ENCODE measurements at regions not wholly inside any gene's neighbourhood (a gene's known extent, or its start where the extent isn't known, plus 50 kb on each side); places are given as distances from the start of the nearest gene placed in this dataset.

DNA sequence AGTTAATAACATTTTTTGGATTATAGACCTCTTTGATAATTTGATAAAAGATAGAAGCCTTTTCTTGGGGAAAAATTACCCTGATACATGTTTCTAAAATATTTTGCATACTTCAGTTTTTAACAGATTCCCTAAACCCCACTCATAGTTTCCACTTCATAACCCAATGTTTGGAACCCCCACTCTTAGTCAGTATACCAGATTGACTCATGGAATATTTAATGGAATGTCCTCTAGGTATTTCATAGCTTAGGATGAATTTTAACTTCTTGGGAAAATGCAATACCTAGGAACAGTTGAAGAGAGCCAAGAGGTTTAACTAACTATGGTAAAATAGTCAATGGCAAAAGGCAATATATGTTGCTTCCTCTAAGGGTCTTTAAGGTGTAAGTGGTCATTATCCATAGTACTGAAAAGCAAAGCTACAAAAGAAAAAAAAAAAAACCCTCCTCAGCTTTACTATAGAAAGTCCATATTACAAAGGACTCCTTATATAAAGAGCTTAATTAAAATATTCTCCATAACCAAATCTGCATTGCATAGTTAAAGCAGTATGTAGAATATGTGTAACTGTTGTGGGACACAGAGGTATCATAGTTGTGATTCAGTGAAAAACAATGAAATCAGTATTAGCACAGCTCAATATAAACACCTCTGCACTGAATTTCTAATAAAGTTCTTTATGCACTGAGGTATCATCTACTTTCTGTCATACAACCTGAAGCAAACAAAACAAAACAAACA lies 159.9 kb downstream of the PCDH7 start:
- no peak for DNase-seq

DNA sequence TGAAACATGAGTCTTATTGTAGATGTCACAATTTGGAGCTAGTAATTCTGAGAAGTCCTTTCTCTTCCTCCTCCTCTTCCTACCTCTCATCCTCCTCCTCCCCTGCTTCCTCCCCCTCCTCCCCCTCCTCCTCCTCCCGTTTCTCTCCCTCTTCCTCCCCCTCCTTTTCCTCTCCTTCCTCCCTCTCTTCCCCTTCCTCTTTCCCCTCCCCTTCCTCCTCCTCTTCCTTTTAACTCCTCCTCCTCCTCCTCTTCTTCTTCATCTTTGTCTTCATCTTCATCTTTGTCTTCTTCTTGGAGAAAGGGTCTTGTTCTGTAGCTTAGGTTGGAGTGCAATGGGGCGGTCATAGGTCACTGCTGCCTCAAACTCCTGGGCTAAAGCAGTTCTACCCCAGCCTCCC lies 161.8 kb downstream of the PCDH7 start:
- no peak for DNase-seq

DNA sequence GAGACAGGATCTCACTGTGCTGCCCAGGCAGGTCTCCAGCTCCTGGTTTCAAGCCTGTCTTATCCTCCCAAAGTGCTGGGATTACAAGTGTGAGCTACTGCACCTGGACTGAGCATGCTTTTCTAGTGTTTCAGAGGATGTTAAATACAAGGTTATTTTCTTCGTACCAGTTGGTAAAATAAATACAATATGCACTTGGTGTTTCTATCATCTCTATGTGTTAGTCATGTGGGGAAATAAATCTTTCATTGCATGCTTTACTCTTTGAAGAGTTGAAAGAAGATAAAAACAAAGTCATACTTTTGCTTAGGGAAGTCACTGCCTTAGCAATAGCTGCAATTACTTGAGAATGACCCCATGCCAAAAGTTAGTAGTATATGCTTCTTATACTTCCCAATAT lies 162.3 kb downstream of the PCDH7 start:
- no peak for DNase-seq

DNA sequence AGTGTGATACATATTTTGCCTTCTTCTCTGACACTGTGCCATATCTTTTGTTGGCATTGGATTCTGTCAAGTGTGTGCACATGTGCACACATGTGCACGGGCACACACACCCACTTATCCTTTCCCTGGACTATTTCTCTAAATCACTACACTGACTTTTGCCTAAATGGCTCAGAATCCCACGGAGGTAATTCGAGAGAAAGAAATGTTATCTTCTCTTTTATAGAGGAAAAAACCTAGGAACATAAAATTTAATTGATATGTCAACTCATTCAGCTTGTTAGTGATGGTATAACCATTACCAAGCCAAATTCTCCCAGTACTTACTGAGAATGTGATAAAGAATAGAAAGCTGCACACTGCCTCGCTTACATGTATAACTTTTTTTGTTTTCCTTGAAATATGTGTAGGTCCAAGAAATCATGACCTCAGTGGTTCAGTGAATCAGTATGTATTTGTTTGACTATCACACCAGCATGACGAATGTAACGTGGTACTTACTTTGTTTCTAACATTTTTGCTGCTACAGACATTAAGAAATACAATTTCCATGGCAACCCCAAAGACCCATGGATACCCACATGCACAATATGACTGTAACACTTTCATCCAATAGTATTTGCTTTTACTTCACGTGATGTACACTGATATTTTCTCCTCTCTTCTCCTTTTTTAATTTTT lies 163.0 kb downstream of the PCDH7 start:
- DNase-seq: no peak

DNA sequence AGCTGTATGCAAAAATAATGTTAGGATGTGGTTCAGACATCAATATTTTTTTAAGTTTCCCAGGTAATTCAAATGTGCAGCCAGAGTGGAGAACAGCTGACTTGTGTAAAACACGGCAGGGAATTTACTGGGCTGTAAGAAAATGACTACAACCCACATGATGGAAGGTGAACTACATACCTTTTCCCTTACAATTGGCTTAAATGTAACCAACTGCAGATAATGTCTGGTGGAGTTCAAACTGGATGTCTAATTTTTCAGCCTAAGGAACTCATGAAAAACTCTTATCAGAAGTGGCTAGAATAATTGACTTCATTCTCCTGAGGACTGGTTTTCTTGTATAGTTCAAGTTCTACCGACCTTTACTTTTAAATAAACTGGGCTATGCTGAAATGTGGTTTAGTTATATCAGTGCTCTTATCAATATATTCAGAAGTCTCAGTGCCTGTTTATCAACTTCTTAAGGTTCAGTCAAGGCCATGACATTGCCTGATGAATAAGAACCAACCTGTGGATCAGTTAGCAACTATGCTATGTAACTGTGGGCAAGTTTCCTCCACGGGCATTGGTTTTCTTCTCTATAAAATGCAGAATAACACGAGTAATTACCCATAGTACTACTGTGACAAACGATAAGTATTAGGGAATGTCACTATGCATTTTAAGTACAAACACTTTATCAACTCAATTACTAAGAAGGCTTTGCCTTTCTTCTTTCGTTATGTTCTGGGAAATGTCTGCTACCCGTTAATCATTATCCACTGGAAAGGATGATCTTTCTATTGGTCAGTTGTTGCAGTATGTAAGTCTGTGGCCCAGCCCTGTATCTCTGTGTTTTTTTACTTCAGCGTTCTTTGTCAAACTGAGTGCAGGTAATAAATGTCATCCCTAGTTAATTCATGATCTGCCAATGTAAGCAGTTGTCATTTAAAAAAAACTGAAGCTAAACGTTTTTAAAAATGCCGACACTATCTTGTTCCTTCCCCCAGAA lies 181.6 kb downstream of the PCDH7 start:
- DNase-seq: no peak

DNA sequence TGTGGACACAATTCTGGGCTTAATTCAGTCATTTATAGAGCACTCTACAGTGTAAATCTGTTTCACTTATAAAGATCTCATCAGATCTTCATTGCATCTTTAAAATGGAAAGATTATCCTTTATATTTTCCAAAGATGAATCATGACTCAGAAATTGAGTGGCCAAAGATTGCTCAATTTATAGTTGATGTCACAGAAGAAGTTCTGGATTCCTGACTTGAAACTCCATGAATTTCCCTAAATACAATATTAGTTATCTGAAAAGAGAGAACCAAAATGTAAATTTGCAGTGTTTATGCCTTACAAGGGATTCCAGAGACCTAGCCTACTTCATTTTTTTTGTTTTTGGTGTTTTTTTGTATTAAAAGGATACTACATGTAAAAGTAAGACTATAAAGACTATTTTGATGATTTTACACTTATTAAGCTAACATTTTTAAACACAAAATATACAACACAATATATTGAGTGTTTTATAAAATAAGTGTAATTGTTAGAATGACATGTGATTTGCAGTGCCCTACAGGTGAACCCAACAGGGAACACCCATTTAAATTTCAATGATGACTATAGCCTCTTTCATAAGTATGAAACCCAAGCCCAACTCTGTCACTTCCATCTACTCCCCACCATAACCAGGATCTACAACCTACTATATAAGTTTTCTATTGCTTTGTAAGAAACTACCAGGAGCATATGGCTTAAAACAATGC lies 183.5 kb downstream of the PCDH7 start:
- no peak for DNase-seq

DNA sequence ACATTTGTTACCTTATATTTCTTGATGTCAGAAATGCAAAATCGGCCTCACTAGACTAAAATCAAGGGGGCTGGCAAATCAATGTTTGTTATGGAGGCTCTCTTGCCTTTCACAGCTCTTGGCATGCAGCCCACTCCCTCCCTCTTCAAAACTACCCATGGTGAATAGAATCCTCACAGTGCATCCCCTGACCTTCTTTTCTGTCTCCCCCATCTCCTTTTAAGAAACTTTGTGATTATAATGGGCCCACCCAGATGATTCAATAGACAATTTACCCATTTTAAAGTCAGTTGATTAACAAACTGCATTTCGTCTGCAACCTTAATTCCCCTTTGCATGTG lies 184.0 kb downstream of the PCDH7 start:
- DNase-seq: no peak

DNA sequence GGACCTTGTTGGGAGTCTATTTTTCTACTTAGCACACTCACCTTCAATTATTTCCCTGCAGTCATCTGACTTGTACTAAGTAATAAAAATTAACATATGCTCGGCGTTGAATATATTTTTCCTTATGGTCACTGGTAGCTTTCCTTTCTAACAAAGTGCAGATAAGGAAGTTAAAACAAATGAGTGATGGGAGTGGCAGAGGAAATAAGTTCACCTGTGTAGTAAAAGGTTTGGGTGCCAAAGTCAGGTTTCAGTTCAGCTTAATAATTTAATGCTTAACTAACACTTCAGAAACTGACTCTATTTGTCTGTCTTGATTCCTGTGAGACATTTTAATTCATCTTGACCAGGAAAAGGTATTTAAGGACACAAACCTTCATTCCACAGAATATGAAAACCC lies 184.4 kb downstream of the PCDH7 start:
- no peak for DNase-seq

DNA sequence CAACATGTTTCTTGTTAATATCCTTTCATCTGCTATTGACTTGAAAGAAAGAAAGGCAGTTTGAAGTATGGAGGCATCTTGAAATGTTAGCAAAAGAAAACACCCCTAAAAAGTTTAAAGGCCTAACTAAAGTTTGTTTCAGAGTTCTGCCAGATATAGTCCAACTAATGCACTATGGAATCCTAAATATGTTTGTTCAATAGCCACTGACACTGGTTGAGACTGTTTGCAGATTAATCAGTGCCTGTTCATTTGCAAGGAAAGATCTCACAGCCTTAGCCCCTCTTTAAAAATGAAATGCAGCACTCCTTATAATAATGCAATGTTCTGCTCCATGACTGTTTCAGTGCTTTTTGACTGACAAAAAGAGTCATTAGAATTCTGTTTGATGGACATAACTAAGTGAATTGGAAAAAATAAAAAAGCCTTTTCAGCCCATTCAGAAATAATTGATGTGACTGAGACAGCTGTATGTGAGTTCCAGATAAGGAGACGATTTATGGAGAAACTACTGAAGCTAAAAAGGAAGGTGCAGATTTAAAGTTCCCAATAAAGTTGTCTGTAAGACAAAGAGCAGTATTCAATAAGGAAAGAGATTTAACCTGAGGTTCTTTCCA lies 192.0 kb downstream of the PCDH7 start:
- DNase-seq: no peak

DNA sequence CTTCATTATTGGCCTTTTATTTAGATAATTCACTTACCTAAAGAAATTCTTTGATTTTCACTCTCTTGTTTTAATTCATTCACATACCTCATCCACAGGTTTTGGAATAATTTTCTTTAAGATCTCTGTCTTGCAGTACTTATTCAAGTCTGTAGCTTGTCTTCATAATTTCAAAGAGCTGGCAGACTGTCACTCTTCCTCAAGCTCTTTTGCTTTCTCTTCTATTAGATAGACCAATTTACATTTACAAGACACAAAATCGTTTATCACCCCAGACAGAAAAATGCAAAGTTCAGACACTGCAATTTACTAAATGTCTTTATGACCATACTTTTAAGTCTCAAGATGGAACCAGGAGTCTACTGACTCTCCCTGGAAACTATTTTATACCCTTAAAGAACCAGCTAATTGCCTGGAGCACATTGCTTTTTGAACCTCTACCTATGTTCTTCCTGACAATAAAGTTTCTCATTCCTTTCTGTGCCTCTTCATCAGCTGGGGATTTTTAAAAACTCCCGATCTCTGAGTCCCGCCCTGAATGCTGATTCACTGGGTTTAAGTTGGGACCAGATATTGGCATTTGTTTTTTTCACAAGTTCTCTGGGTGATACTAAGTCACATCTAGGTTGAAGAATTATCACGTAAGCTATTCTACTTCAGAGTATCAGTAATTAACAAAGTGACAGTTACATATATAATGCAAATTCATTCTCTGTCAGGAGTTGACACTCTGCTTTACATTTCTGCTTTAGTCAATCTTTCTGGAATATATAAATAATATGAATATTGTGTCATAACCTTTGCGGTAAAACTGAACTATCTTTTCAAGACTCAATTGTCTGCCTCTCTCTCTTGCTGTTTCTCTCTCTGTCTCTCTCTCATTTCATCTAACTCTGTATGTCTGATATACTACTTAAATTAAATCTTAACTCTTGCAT lies 196.4 kb downstream of the PCDH7 start:
- DNase-seq: no peak

DNA sequence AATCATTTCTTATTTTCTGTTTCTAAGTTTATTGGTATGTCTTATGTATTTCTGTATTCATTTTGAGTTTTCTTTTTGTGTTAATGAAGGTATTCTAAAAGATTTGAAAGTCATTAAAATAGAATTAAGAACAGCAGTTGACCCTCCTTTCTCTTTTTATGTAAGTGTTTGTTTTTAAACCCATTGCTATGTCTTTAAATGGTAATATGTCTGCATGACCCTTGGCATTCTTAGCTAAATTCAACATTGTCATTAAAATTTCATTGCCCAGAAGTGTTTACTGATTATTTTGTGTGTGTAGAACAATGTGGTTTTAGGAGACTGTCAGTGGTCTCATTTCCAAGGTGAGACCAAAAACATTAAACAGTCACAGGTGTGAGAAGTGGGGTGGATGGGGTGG lies 197.8 kb downstream of the PCDH7 start:
- DNase-seq: no peak

DNA sequence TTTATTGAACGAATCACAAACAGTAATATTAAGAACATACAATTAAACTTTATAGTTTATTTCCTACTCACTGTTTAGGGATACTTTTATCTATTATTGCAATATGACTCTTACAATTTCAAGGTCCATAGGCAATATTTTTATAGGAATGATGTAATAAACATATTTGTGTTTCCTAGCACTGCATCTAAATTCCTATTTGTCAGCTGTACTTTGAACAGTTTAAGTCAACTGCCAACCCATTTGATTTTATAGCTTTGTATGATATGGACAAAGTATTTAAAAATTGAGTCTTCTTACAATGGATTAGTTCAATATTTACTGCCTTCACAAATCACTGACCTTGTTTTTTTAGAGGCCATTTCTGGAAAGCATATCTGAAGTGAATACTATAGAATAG lies 199.3 kb downstream of the PCDH7 start:
- no peak for DNase-seq

DNA sequence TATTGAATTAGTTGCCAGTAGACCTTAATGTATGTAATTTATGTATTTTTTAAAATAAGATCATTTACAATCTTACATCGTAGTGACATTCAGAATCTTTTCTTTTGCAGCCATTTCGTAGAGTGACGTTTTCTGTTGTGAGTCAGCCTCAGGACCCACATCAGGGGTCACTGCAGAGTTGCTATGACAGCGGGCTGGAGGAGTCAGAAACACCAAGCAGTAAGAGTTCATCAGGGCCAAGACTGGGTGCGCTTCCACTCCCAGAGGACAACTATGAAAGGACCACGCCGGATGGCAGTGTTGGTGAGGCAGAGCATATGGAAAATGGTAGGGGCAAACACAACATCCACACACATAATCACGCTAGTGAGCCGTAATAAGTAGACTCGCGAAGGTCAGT lies 199.9 kb downstream of the PCDH7 start:
- no peak for DNase-seq

DNA sequence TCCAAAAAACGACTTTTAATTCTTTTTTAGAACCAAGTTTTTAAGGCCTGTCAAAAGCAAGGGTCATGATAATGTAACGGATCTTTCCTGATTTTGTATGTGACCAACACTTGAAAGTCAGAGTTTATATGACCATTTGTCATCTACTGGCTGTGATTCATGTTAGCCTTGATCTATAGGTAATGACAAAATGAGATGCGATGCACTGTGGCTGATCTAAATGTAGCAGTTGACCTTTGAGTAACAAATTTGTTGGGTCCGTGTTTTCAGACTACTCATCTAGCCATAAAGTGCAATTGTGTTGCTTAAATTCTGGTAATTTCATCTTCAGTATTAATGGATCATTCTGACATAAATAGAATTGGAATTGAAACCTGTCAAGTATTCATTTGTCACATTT lies 202.5 kb downstream of the PCDH7 start:
- no peak for DNase-seq

DNA sequence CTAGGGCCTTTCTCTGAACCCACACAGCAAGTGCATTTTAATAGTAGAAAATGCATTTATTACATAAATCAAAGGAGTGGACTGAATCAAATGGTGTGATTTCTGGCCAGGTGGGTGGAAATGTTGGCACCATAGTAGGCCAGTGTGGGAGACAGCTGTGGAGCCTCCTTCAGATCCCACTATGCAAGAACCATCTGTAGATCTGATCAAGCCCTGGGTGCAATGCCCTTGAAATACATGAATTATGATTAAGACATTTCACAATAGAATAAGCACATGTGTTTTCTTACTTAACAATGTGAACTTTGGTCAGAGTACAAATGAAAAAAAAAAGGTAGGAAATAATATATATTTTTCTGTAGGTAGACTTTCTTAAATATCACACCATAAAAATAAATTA lies 204.3 kb downstream of the PCDH7 start:
- no peak for DNase-seq

DNA sequence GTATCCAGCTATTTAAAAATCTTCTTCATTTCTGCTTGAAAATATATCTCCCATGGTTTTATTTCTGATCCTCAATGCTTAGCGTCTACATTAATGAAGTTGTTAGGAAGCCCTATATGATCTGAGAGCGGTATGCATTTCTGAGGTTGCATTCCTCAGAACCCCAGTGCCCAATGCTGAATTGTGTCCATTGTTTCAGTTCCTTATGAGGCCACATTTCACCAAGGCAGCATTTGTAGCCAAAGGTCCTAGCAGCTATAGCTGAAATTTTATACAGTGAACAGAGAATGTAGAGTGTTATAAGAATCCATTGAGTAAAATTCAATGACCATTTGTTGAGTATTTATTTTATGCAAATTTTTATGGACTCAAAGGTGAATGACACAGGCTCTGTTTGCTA lies 209.5 kb downstream of the PCDH7 start:
- no peak for DNase-seq

DNA sequence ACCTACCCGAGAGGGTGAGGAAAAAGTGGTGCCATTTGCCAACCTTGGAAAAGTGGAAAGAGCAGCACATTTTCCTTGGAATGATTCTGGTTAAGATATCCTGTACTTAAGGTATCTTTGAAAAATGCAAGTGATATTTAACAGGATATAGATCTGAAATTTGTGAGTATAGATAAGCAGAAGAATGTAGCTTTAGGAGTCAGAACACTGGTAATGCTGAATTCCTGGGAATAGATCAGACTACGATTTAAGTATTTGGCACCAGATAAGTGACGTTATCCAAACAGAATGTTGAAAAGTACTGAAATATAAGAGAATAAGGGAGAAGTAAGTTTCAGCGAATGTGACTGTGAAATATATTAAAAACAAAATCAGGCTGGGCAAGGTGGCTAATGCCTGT lies 210.1 kb downstream of the PCDH7 start:
- DNase-seq: no peak

DNA sequence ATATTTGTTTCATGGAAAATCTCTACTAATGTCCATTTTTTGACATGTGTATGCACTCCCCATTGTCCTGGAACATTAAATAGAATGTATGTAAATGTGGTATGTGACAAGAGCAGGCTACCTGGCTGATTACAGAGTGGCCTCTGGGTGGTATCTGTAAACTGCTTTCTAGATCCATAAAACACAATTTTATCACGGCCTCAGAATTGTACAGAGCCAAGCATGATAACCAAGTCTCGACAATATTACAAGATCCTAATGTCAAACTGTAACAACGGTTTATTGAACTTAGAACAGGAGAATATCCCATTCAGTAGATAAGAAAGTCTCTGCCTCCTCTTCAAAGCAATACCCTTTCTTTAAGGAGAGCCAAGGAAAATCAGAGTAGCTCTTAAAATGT lies 212.4 kb downstream of the PCDH7 start:
- DNase-seq: no peak

DNA sequence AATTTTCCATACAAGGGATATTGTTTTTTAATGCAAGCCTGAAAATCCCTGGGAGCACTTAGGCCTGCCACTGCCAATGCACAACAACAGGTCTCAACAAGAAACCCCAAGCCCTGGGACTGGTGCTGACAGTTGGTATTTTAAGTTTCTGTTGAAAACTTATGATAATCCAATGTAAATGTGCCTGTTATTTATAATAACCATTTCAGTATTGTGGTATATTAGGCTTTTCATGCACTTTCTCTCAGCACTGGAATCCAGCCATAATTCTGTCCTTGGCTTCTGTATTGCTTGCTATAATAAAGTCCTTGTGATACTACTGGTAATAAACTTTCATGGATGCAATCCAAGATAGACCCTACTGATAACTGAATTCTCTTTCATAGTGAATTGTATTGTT lies 218.9 kb downstream of the PCDH7 start:
- DNase-seq: no peak

DNA sequence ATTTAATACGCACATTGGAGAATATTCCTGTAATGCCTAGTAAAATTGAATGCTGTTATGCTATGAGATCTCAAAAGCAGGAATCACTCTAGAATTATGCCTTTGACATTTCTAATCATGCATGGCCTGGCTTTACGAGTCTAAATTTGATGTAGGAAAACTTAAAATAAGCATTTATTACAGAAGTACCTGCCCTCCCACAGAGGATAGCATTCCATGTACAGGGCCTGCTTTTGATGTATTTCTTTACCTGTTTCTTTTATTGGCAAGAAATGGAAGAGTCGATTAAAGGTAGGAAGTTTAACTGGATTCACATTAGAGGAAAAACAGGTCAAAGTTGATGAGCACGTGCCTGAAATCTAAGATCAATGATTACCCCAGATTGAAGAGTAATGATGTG lies 219.5 kb downstream of the PCDH7 start:
- DNase-seq: no peak

DNA sequence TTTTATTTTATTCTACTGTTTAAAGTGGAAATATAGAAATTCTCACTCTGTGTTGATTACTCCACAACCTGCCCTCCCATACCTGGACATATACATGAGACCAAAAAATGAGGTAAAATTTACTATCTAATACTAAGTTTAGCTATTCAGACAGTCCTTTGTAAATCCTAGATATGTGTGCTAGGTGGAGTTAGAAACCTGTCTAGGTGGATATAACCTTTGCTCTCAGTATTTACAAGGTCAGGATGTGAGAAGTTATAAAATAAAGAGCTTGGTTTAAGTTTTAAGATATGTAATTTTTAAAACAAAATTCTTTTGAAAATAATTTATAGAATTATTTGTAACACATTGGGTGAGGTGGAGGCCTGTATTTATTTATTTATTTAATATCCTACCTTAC lies 221.5 kb downstream of the PCDH7 start:
- no peak for DNase-seq

DNA sequence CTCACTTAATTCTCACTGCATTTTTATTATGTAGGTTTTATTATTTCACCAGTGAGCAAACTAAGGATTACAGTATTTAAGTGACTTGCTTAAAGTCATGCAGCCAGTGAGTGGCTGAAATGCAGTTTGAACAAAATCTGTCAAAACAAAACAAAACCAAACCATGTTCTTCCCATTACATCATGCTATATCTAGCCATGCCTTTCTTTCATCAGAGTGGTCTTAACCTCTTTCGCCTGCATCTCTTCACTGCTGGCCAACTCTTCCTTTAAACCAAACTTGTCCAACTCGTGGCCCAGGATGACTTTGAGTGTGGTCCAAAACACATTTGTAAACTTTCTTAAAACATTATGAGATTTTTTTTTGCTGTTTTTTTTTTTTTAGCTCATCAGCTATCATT lies 223.2 kb downstream of the PCDH7 start:
- DNase-seq: no peak
